Spleen (tissue), 7 donors: ENCODE measurements at regions not wholly inside any gene's neighbourhood (a gene's known extent, or its start where the extent isn't known, plus 50 kb on each side); places are given as distances from the start of the nearest gene placed in this dataset.

Experiments
- POLR2A ChIP-seq, 3 donors: fragments of 450-650 bp; IDR thresholded peaks; one replicate each; pipeline ENCODE4 v1.5.1; 2017; ENCODE audit warnings: antibody characterized with exemption in 3 of 3, mild to moderate bottlenecking in 1 of 3
- POLR2AphosphoS5 ChIP-seq, 3 donors: sonication (generic); formaldehyde crosslinking; IDR thresholded peaks; one replicate each; pipeline ENCODE4 v1.5.1; 2017; ENCODE audit warnings: antibody characterized with exemption in 3 of 3
- TF ChIP-seq, protein P1 (sequence below), 11 experiments: fragments of 200-600 bp in 7 of 11; fragments of 450-650 bp in 4 of 11; sonication (generic) in 4 of 11; IDR thresholded peaks in 8 of 11; conservative IDR thresholded peaks in 3 of 11; 1 replicate in 7 of 11; 2 replicates in 4 of 11; pipeline versions ENCODE4 v1.4.0 to v1.8.0; 2016 to 2021; ENCODE audit warnings: antibody characterized with exemption in 11 of 11, inconsistent platforms in 4 of 11, mild to moderate bottlenecking in 1 of 11
- donor health status: DM: no; HTN: no; CAD: no; lungs with moderate emphysema.
- donor health status: DM: no; HTN: no; CAD: no.
- donor health status: DM: no; HTN: no; CAD: no.

DNA sequence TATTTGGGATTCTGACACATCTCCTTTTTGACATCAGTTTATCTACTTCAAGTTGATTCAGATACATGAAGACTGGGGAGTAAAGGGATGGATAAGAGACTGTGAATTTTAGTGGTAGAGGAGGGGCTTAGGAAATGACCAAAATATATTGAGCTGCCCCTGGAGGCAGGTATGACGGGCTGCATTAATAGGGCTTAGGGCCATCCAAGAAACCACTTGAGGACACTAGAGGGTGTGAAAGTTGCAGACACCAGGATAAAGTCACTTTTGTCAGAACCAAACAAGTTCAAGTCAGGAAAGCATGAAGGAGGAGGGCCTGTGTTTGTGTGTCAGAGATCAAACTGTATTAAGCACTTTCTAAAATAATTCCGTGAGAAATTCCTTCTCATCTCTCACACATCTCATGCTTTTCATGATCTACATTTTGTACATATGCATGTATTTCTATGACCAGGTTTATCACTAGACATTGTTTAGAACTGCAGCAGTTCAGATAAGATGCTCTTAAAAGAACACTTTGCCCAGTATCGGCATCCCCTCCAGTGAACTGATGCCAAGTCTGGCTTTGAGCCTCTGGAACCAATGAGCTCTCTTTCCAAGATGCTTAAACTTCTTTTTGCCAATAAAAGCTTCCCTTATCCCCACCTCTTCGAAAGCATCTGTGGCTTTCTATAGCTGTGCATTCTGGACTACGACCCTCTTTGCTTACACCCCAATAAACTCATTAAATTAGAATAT, 136.9 kb downstream of the SLC38A1 start:
- TF ChIP-seq, protein P1, sequence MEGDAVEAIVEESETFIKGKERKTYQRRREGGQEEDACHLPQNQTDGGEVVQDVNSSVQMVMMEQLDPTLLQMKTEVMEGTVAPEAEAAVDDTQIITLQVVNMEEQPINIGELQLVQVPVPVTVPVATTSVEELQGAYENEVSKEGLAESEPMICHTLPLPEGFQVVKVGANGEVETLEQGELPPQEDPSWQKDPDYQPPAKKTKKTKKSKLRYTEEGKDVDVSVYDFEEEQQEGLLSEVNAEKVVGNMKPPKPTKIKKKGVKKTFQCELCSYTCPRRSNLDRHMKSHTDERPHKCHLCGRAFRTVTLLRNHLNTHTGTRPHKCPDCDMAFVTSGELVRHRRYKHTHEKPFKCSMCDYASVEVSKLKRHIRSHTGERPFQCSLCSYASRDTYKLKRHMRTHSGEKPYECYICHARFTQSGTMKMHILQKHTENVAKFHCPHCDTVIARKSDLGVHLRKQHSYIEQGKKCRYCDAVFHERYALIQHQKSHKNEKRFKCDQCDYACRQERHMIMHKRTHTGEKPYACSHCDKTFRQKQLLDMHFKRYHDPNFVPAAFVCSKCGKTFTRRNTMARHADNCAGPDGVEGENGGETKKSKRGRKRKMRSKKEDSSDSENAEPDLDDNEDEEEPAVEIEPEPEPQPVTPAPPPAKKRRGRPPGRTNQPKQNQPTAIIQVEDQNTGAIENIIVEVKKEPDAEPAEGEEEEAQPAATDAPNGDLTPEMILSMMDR (IDR thresholded peaks at IDR 0.05 in 8 of 11, conservative IDR thresholded peaks at IDR 0.05 in 3 of 11) = no peak
- TF ChIP-seq POLR2A (IDR thresholded peaks at IDR 0.05) (no peak), POLR2AphosphoS5 (IDR thresholded peaks at IDR 0.05) (no peak)
